ENCODE measurements at regions not wholly inside any gene's neighbourhood (a gene's known extent, or its start where the extent isn't known, plus 50 kb on each side); places are given as distances from the start of the nearest gene placed in this dataset.
"Not testable (repeated sequence)": the region's sequence is repeated elsewhere in the genome, so short reads cannot be mapped to it uniquely, and the experiment has no call there.

DNA sequence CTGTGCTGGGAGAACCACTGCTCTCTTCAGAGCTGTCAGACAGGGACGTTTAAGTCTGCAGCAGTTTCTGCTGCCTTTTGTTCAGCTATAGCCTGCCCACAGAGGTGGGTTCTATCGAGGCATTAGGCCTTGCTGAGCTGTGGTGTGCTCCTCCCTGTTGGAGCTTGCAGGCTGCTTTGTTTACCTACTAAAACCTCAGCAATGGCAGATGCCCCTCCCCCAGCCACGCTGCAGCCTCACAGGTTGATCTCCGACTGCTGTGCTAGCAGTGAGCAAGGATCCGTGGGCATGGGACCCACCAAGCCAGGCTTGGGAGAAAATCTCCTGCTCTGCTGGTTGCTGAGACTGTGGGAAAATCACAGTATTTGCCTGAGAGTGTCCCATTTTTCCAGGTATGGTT is 133.8 kb upstream of the UBQLN2 start:
- peaks cover 0 to 20% of the 10 kb centered on the region in 2 donors for H3K27me3 Mint-ChIP-seq
- H3K4me1 Mint-ChIP-seq: peaks cover 2 to 35% (median 14%) of the 10 kb centered on the region in 3 donors
- peak in 3 of 35 experiments; percentile 0 for DNase-seq
- no peak overlapping the region for H3K27ac Mint-ChIP-seq
- no peaks in the 10 kb centered on the region for H3K9me3 ChIP-seq
- CTCF ChIA-PET: no interaction called here
- peak in 2 of 4 experiments; percentile 32 to 36 for ATAC-seq (replicated peaks in 1 of 4)
- no peak overlapping the region for H3K27ac ChIP-seq (ENCODE audit: low read length)
- H3K36me3 ChIP-seq (ENCODE audit: control insufficient read depth in 2 of 2, extremely low read depth in 1 of 2, insufficient read depth in 1 of 2, low read length in 1 of 2): no peaks in the 10 kb centered on the region
- H3K36me3 Mint-ChIP-seq: peaks cover 32% of the 10 kb centered on the region
- no peaks in the 10 kb centered on the region for H3K4me1 ChIP-seq (ENCODE audit: control insufficient read depth in 1 of 2, extremely low read depth in 1 of 2, insufficient read depth in 2 of 2, low read length in 2 of 2)
- POLR2A ChIA-PET: no interaction called here
- H3K9me3 Mint-ChIP-seq: peaks cover 0 to 7% (median 3%) of the 10 kb centered on the region in 3 donors
- H3K4me3 Mint-ChIP-seq: no peak overlapping the region
- H3K4me3 ChIP-seq (ENCODE audit: control insufficient read depth in 1 of 2, extremely low read depth in 1 of 2, low read length in 1 of 2): no peak overlapping the region
- 62% methylated on average over 3 of the region's 5 CpGs for WGBS (ENCODE audit: insufficient coverage)
- no peaks in the 10 kb centered on the region for H3K27me3 ChIP-seq (replicated peaks in 1 of 2; ENCODE audit: control insufficient read depth in 2 of 2, extremely low read depth in 1 of 2, insufficient read depth in 2 of 2, low read length in 1 of 2)

DNA sequence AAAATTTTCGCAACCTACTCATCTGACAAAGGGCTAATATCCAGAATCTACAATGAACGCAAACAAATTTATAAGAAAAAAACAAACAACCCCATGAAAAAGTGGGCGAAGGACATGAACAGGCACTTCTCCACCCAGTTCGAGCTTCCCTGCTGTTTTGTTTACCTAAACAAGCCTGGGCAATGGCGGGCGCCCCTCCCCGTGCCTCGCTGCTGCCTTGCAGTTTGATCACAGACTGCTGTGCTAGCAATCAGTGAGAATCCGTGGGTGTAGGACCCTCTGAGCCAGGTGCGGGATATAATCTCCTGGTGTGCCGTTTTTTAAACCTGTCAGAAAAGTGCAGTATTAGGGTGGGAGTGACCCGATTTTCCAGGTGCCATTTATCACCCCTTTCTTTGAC is 111.4 kb upstream of the UBQLN2 start:
- H3K36me3 ChIP-seq (ENCODE audit: control insufficient read depth in 2 of 2, extremely low read depth in 1 of 2, insufficient read depth in 1 of 2, low read length in 1 of 2); H3K9me3 Mint-ChIP-seq; POLR2A ChIA-PET; H3K4me1 Mint-ChIP-seq; H3K4me3 ChIP-seq (ENCODE audit: control insufficient read depth in 1 of 2, extremely low read depth in 1 of 2, low read length in 1 of 2); H3K27me3 ChIP-seq (replicated peaks in 1 of 2; ENCODE audit: control insufficient read depth in 2 of 2, extremely low read depth in 1 of 2, insufficient read depth in 2 of 2, low read length in 1 of 2); ATAC-seq (replicated peaks in 1 of 4); H3K27me3 Mint-ChIP-seq; H3K9me3 ChIP-seq; H3K27ac Mint-ChIP-seq; CTCF ChIA-PET; H3K4me3 Mint-ChIP-seq; DNase-seq; H3K4me1 ChIP-seq (ENCODE audit: control insufficient read depth in 1 of 2, extremely low read depth in 1 of 2, insufficient read depth in 2 of 2, low read length in 2 of 2); H3K27ac ChIP-seq (ENCODE audit: low read length): not testable (repeated sequence)
- WGBS (ENCODE audit: insufficient coverage): no CpG with 5 or more reads among the region's 12 CpGs
- peaks cover 34% of the 10 kb centered on the region for H3K36me3 Mint-ChIP-seq

DNA sequence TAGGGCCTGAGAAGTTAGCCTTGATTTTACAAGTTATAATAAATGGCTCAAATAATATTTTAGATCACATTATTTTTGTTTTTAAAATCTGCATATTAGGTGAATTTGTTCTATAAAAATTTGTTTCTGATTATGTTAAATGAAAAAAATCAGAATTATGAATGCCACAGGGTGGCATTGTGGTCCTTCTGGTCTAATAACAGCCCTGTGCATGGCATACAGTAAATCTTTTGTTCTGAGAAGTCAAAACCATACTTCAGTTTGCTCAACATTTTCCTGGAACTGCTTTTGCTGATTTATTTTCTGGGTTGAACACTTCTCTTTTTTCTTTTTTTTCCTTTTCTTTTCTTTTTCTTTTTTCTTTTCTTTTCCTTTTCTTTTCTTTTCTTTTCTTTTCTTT is 101.0 kb upstream of the UBQLN2 start:
- Histone ChIP-seq H3K4me1 (ENCODE audit: control insufficient read depth in 1 of 2, extremely low read depth in 1 of 2, insufficient read depth in 2 of 2, low read length in 2 of 2) (no peaks in the 10 kb centered on the region), H3K36me3 (ENCODE audit: control insufficient read depth in 2 of 2, extremely low read depth in 1 of 2, insufficient read depth in 1 of 2, low read length in 1 of 2) (no peaks in the 10 kb centered on the region), H3K27me3 (replicated peaks in 1 of 2; ENCODE audit: control insufficient read depth in 2 of 2, extremely low read depth in 1 of 2, insufficient read depth in 2 of 2, low read length in 1 of 2) (no peaks in the 10 kb centered on the region), H3K9me3 (no peaks in the 10 kb centered on the region), H3K27ac (ENCODE audit: low read length) (no peak overlapping the region), H3K4me3 (ENCODE audit: control insufficient read depth in 1 of 2, extremely low read depth in 1 of 2, low read length in 1 of 2) (no peak overlapping the region)
- H3K27me3 Mint-ChIP-seq: peaks cover 0 to 21% of the 10 kb centered on the region in 2 donors
- H3K4me1 Mint-ChIP-seq: peaks cover 12 to 36% (median 12%) of the 10 kb centered on the region in 3 donors
- DNase-seq (no peak), ATAC-seq (replicated peaks in 1 of 4) (no peak)
- peaks cover 44% of the 10 kb centered on the region for H3K36me3 Mint-ChIP-seq
- peak overlapping the region in 1 of 2 donors; percentile 77 for H3K27ac Mint-ChIP-seq
- CTCF ChIA-PET: interaction anchor here in 1 of 2 donors (0.7 kb wide), 1 partner anchor 46 kb away, joined by 3 read pairs; no protein-coding TSS in a partner anchor
- POLR2A ChIA-PET: no interaction called here
- H3K9me3 Mint-ChIP-seq: peaks cover 4 to 12% (median 7%) of the 10 kb centered on the region in 3 donors
- H3K4me3 Mint-ChIP-seq: no peak overlapping the region

DNA sequence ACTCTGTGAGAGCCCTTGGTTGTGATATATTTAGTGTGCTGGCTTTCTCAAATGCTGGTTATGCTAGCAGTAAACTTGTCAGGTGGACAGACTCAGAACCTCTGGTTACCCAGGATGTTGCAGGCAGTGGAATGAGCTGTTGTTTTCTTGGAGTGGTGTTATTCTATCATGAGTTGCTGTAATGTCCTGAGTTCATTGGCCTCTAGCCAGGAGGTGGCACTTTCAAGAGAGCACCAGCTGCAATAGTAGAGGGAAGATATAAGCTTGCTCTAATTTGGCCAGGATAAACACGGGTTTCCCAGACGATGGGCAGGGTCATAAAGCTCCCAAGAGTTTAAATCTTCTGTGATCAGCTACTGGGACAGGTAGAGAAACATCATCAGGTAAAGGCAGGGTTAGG is 95.0 kb upstream of the UBQLN2 start:
- CTCF ChIA-PET: interaction anchor here in 1 of 2 donors (0.5 kb wide), 1 partner anchor 1048 kb away, joined by 3 read pairs; no protein-coding TSS in a partner anchor
- no peak overlapping the region for H3K4me3 ChIP-seq (ENCODE audit: control insufficient read depth in 1 of 2, extremely low read depth in 1 of 2, low read length in 1 of 2)
- no CpG with 5 or more reads among the region's 2 CpGs for WGBS (ENCODE audit: insufficient coverage)
- H3K9me3 Mint-ChIP-seq: peaks cover 0 to 13% (median 4%) of the 10 kb centered on the region in 3 donors
- no peaks in the 10 kb centered on the region for H3K36me3 ChIP-seq (ENCODE audit: control insufficient read depth in 2 of 2, extremely low read depth in 1 of 2, insufficient read depth in 1 of 2, low read length in 1 of 2)
- H3K27ac ChIP-seq (ENCODE audit: low read length): no peak overlapping the region
- DNase-seq (no peak), ATAC-seq (replicated peaks in 1 of 4) (no peak)
- H3K9me3 ChIP-seq: no peaks in the 10 kb centered on the region
- no peak overlapping the region for H3K4me3 Mint-ChIP-seq
- H3K27me3 ChIP-seq (replicated peaks in 1 of 2; ENCODE audit: control insufficient read depth in 2 of 2, extremely low read depth in 1 of 2, insufficient read depth in 2 of 2, low read length in 1 of 2): no peaks in the 10 kb centered on the region
- H3K4me1 Mint-ChIP-seq: peaks cover 0 to 40% (median 0%) of the 10 kb centered on the region in 3 donors
- H3K4me1 ChIP-seq (ENCODE audit: control insufficient read depth in 1 of 2, extremely low read depth in 1 of 2, insufficient read depth in 2 of 2, low read length in 2 of 2): no peaks in the 10 kb centered on the region
- peaks cover 0 to 20% of the 10 kb centered on the region in 2 donors for H3K27me3 Mint-ChIP-seq
- H3K27ac Mint-ChIP-seq: no peak overlapping the region
- POLR2A ChIA-PET: no interaction called here
- peaks cover 38% of the 10 kb centered on the region for H3K36me3 Mint-ChIP-seq

DNA sequence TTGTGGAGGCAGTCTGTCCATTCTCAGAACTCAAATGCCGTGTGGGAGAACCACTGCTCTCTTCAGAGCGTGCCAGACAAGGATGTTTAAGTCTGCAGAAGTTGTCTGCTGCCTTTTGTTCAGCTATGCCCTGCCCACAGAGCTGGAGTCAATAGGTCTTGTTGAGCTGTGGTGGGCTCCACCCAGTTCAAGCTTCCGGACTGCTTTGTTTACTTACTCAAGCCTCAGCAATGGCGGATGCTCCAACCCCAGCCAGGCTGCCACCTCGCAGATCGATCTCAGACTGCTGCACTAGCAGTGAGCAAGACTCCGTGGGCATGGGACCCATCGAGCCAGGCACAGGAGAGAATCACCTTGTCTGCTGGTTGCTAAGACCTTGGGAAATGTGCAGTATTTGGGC is 68.5 kb upstream of the UBQLN2 start:
- ATAC-seq (replicated peaks in 1 of 4): peak in 1 of 4 experiments; percentile 62
- peaks cover 0 to 38% of the 10 kb centered on the region in 2 donors for H3K27me3 Mint-ChIP-seq
- H3K36me3 ChIP-seq (ENCODE audit: control insufficient read depth in 2 of 2, extremely low read depth in 1 of 2, insufficient read depth in 1 of 2, low read length in 1 of 2); H3K4me1 ChIP-seq (ENCODE audit: control insufficient read depth in 1 of 2, extremely low read depth in 1 of 2, insufficient read depth in 2 of 2, low read length in 2 of 2); H3K9me3 ChIP-seq; H3K27me3 ChIP-seq (replicated peaks in 1 of 2; ENCODE audit: control insufficient read depth in 2 of 2, extremely low read depth in 1 of 2, insufficient read depth in 2 of 2, low read length in 1 of 2); H3K4me1 Mint-ChIP-seq; H3K4me3 Mint-ChIP-seq; H3K4me3 ChIP-seq (ENCODE audit: control insufficient read depth in 1 of 2, extremely low read depth in 1 of 2, low read length in 1 of 2); H3K27ac ChIP-seq (ENCODE audit: low read length); POLR2A ChIA-PET; H3K27ac Mint-ChIP-seq: not testable (repeated sequence)
- H3K36me3 Mint-ChIP-seq: peaks cover 59% of the 10 kb centered on the region
- CTCF ChIA-PET: interaction anchor here in 1 of 2 donors (0.6 kb wide), 1 partner anchor 1877 kb away, joined by 4 read pairs; no protein-coding TSS in a partner anchor
- peaks cover 0 to 28% (median 5%) of the 10 kb centered on the region in 3 donors for H3K9me3 Mint-ChIP-seq
- WGBS (ENCODE audit: insufficient coverage): 73% methylated on average over 2 of the region's 8 CpGs
- DNase-seq: peak in 2 of 35 experiments; percentile 0

DNA sequence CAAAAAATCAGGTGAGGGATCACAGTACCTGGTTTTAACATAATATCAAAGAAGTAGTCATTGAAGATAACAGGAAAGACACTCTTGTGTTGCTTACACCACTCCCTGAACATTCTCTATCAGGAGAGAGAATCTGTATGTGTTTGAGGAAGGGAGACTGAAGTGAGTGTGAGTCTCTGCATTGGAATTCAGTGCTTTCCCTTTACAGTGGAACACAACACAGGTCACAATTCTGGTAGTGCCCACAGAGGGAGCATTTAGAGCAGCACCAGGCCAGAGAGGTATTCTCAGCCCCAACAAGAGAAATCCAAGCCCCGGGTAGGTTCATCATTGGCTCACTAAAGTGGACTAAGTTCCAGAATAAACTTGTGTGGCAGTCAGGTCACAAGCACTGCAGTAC is 64.7 kb upstream of the UBQLN2 start:
- no CpG with 5 or more reads among the region's 1 CpG for WGBS (ENCODE audit: insufficient coverage)
- peaks cover 0 to 42% of the 10 kb centered on the region in 2 donors for H3K27me3 Mint-ChIP-seq
- peaks cover 2 to 5% (median 2%) of the 10 kb centered on the region in 3 donors for H3K4me1 Mint-ChIP-seq

GRCh38 chrX:56499372-56499771 is 64.1 kb upstream of the UBQLN2 start:
- peaks cover 0 to 7% (median 0%) of the 10 kb centered on the region in 3 donors for H3K9me3 Mint-ChIP-seq
- Histone ChIP-seq H3K4me1 (ENCODE audit: control insufficient read depth in 1 of 2, extremely low read depth in 1 of 2, insufficient read depth in 2 of 2, low read length in 2 of 2) (no peaks in the 10 kb centered on the region), H3K9me3 (no peaks in the 10 kb centered on the region), H3K4me3 (ENCODE audit: control insufficient read depth in 1 of 2, extremely low read depth in 1 of 2, low read length in 1 of 2) (no peak overlapping the region), H3K27me3 (replicated peaks in 1 of 2; ENCODE audit: control insufficient read depth in 2 of 2, extremely low read depth in 1 of 2, insufficient read depth in 2 of 2, low read length in 1 of 2) (no peaks in the 10 kb centered on the region), H3K27ac (ENCODE audit: low read length) (no peak overlapping the region), H3K36me3 (ENCODE audit: control insufficient read depth in 2 of 2, extremely low read depth in 1 of 2, insufficient read depth in 1 of 2, low read length in 1 of 2) (no peaks in the 10 kb centered on the region)
- H3K36me3 Mint-ChIP-seq: peaks cover 26% of the 10 kb centered on the region
- H3K27me3 Mint-ChIP-seq: peaks cover 0 to 36% of the 10 kb centered on the region in 2 donors
- peaks cover 2 to 4% (median 2%) of the 10 kb centered on the region in 3 donors for H3K4me1 Mint-ChIP-seq
- no CpG with 5 or more reads among the region's 3 CpGs for WGBS (ENCODE audit: insufficient coverage)
- ChIA-PET POLR2A (interaction anchor here in 1 of 2 donors (0.8 kb wide), 1 partner anchor 1894 kb away, joined by 4 read pairs; no protein-coding TSS in a partner anchor), CTCF (no interaction called here)
- ATAC-seq (replicated peaks in 1 of 4) (no peak), DNase-seq (no peak)
- no peak overlapping the region for H3K27ac Mint-ChIP-seq
- no peak overlapping the region for H3K4me3 Mint-ChIP-seq

More for the DNA sequence above, 64.7 kb upstream of the UBQLN2 start:
- no peaks in the 10 kb centered on the region for H3K9me3 ChIP-seq
- H3K4me1 ChIP-seq (ENCODE audit: control insufficient read depth in 1 of 2, extremely low read depth in 1 of 2, insufficient read depth in 2 of 2, low read length in 2 of 2): no peaks in the 10 kb centered on the region
- ChIA-PET POLR2A (no interaction called here), CTCF (no interaction called here)
- Mint-ChIP-seq H3K27ac (no peak overlapping the region), H3K4me3 (no peak overlapping the region), H3K36me3 (peaks cover 32% of the 10 kb centered on the region), H3K9me3 (peaks cover 0 to 13% (median 5%) of the 10 kb centered on the region in 3 donors)
- H3K4me3 ChIP-seq (ENCODE audit: control insufficient read depth in 1 of 2, extremely low read depth in 1 of 2, low read length in 1 of 2): no peak overlapping the region
- no peaks in the 10 kb centered on the region for H3K27me3 ChIP-seq (replicated peaks in 1 of 2; ENCODE audit: control insufficient read depth in 2 of 2, extremely low read depth in 1 of 2, insufficient read depth in 2 of 2, low read length in 1 of 2)
- DNase-seq (no peak), ATAC-seq (replicated peaks in 1 of 4) (no peak)
- no peaks in the 10 kb centered on the region for H3K36me3 ChIP-seq (ENCODE audit: control insufficient read depth in 2 of 2, extremely low read depth in 1 of 2, insufficient read depth in 1 of 2, low read length in 1 of 2)
- H3K27ac ChIP-seq (ENCODE audit: low read length): no peak overlapping the region

Data from T-cell (primary cell).